B cell (primary cell): ENCODE measurements at regions not wholly inside any gene's neighbourhood (a gene's known extent, or its start where the extent isn't known, plus 50 kb on each side); places are given as distances from the start of the nearest gene placed in this dataset.
"Not testable (repeated sequence)": the region's sequence is repeated elsewhere in the genome, so short reads cannot be mapped to it uniquely, and the experiment has no call there.

Source experiments
- ATAC-seq: fragments of 200-7000 bp; cut with Tn5 transposase; one replicate; pipeline ENCODE4 v1.10.0; 2021; ENCODE audit warnings: low read depth, mild to moderate bottlenecking, moderate number of reproducible peaks, moderate library complexity
- CTCF ChIA-PET: fragments of 350-600 bp; sonication (Branson Sonifier 250); formaldehyde crosslinking; loops from one replicate; lab custom pipeline; 2021; ENCODE audit warnings: antibody characterized with exemption, inconsistent platforms; lab: Charles Lee
- POLR2A ChIA-PET: fragments of 350-600 bp; sonication (Branson Sonifier 250); formaldehyde crosslinking; loops from one replicate; lab custom pipeline; 2021; ENCODE audit warnings: antibody characterized with exemption; lab: Charles Lee
- DNase-seq: peaks from one replicate; pipeline ENCODE4 v3.0.0; 2013
- H2AFZ ChIP-seq: 2 replicates; pipeline ENCODE4 v1.6.1; 2012; ENCODE audit warnings: mild to moderate bottlenecking, low read depth, low read length; ENCODE audit not compliant: insufficient read depth, poor library complexity, severe bottlenecking
- H3K27ac ChIP-seq, 2 donors: 1 replicate in 1 of 2; 2 replicates in 1 of 2; pipeline ENCODE4 v1.5.1; 2012 to 2013; ENCODE audit warnings: low read length in 2 of 2, mild to moderate bottlenecking in 2 of 2, moderate library complexity in 1 of 2
- H3K27me3 ChIP-seq, 4 experiments: fragments of 200-600 bp in 1 of 4; sonication (generic) in 1 of 4; replicated peaks in 1 of 4; 1 replicate in 2 of 4; 2 replicates in 2 of 4; pipeline versions ENCODE4 v1.6.1 to v1.7.0; 2013 to 2016; ENCODE audit warnings: low read length in 3 of 4, mild to moderate bottlenecking in 2 of 4, mixed read lengths in 1 of 4, moderate library complexity in 1 of 4; ENCODE audit not compliant: insufficient read depth in 4 of 4, control insufficient read depth in 3 of 4; ENCODE audit errors: control extremely low read depth in 1 of 4
- H3K36me3 ChIP-seq, 2 experiments: replicated peaks in 1 of 2; 1 replicate in 1 of 2; 2 replicates in 1 of 2; pipeline versions ENCODE4 v1.6.1 to v1.7.1; 2013; ENCODE audit warnings: low read length in 1 of 2; ENCODE audit not compliant: insufficient read depth in 2 of 2, control insufficient read depth in 1 of 2; ENCODE audit errors: control extremely low read depth in 1 of 2, extremely low read depth in 1 of 2
- H3K4me1 ChIP-seq, 2 donors: fragments of 200-600 bp in 1 of 2; sonication (generic) in 1 of 2; 1 replicate in 1 of 2; 2 replicates in 1 of 2; pipeline versions ENCODE4 v1.5.1 to v1.6.1; 2013 to 2017; ENCODE audit warnings: low read length in 2 of 2; ENCODE audit not compliant: control insufficient read depth in 2 of 2, insufficient read depth in 2 of 2
- H3K4me2 ChIP-seq: replicated peaks from 2 replicates; pipeline ENCODE3; 2012; ENCODE audit warnings: mild to moderate bottlenecking, low read depth, low read length; ENCODE audit not compliant: poor library complexity, severe bottlenecking
- H3K4me3 ChIP-seq, 5 experiments: fragments of 200-600 bp in 1 of 5; sonication (generic) in 1 of 5; 1 replicate in 3 of 5; 2 replicates in 2 of 5; pipeline versions ENCODE4 v1.5.1 to v1.7.0; 2011 to 2016; ENCODE audit warnings: low read length in 4 of 5, mild to moderate bottlenecking in 4 of 5, low read depth in 2 of 5, control low read depth in 1 of 5, moderate library complexity in 1 of 5; ENCODE audit not compliant: insufficient read depth in 1 of 5; ENCODE audit errors: control extremely low read depth in 1 of 5, extremely low read depth in 1 of 5
- H3K79me2 ChIP-seq: fragments of 200-600 bp; sonication (generic); one replicate; pipeline ENCODE4 v1.6.0; 2016; ENCODE audit warnings: low read length; ENCODE audit not compliant: control insufficient read depth, insufficient read depth
- H3K9ac ChIP-seq: fragments of 200-600 bp; sonication (generic); 2 replicates; pipeline ENCODE4 v1.6.1; 2017; ENCODE audit warnings: mild to moderate bottlenecking, low read length, moderate library complexity
- H3K9me3 ChIP-seq, 3 donors: one replicate each; pipeline versions ENCODE4 v1.6.1 to v1.7.1; 2013; ENCODE audit warnings: low read length in 2 of 3; ENCODE audit not compliant: control insufficient read depth in 2 of 3, insufficient read depth in 1 of 3; ENCODE audit errors: control extremely low read depth in 1 of 3
- H4K20me1 ChIP-seq: 2 replicates; pipeline ENCODE4 v1.6.0; 2012; ENCODE audit warnings: mild to moderate bottlenecking, low read length; ENCODE audit not compliant: insufficient read depth, control insufficient read depth, poor library complexity, severe bottlenecking
- H3K27ac Mint-ChIP-seq: one replicate; pipeline ENCODE4 v1.8.0; 2021; ENCODE audit warnings: mixed read lengths
- H3K27me3 Mint-ChIP-seq: one replicate; pipeline ENCODE4 v1.8.0; 2021; ENCODE audit warnings: mixed read lengths
- H3K4me1 Mint-ChIP-seq: one replicate; pipeline ENCODE4 v1.8.0; 2021; ENCODE audit warnings: mixed read lengths
- H3K4me3 Mint-ChIP-seq: one replicate; pipeline ENCODE4 v1.8.0; 2021; ENCODE audit warnings: mixed read lengths
- H3K9me3 Mint-ChIP-seq: one replicate; pipeline ENCODE4 v1.8.0; 2022; ENCODE audit warnings: mixed read lengths; ENCODE audit not compliant: insufficient read depth
- EZH2 ChIP-seq: IDR thresholded peaks from 2 replicates; pipeline ENCODE4 v1.6.1; 2012; ENCODE audit warnings: borderline replicate concordance, low read depth, mild to moderate bottlenecking, moderate library complexity, low read length; ENCODE audit not compliant: insufficient read depth, poor library complexity, severe bottlenecking
- WGBS: methylation state at CpG from one replicate; pipeline ENCODE4 v1.1.5; 2013; ENCODE audit warnings: missing lambda C conversion rate; ENCODE audit not compliant: insufficient coverage; 5-methylcytosine and 5-hydroxymethylcytosine counted together
- intact Hi-C: fragments of 100-400 bp; cut with micrococcal nuclease; formaldehyde crosslinking; loops from one replicate; pipeline ENCODE4 v1.10.0; 2022
- TF ChIP-seq, protein P1 (sequence below): fragments of 200-600 bp; IDR thresholded peaks from one replicate; pipeline ENCODE4 v1.8.0; 2022; ENCODE audit warnings: antibody characterized with exemption, mild to moderate bottlenecking

- no peaks in the 10 kb centered on the region for H3K27me3 Mint-ChIP-seq
- intact Hi-C loops: no loop called here
- no peak overlapping the region for H3K27ac Mint-ChIP-seq
- peaks cover 9% of the 10 kb centered on the region for H3K9me3 Mint-ChIP-seq
- ChIA-PET CTCF (no interaction called here), POLR2A (no interaction called here)
- no peak overlapping the region for H3K9ac ChIP-seq
- no peaks in the 10 kb centered on the region for H3K79me2 ChIP-seq
- no peak overlapping the region for H3K4me3 Mint-ChIP-seq
- H3K4me1 ChIP-seq: no peaks in the 10 kb centered on the region
- ATAC-seq (no peak), DNase-seq (no peak)
- no peak for TF ChIP-seq EZH2
- TF ChIP-seq, protein P1, sequence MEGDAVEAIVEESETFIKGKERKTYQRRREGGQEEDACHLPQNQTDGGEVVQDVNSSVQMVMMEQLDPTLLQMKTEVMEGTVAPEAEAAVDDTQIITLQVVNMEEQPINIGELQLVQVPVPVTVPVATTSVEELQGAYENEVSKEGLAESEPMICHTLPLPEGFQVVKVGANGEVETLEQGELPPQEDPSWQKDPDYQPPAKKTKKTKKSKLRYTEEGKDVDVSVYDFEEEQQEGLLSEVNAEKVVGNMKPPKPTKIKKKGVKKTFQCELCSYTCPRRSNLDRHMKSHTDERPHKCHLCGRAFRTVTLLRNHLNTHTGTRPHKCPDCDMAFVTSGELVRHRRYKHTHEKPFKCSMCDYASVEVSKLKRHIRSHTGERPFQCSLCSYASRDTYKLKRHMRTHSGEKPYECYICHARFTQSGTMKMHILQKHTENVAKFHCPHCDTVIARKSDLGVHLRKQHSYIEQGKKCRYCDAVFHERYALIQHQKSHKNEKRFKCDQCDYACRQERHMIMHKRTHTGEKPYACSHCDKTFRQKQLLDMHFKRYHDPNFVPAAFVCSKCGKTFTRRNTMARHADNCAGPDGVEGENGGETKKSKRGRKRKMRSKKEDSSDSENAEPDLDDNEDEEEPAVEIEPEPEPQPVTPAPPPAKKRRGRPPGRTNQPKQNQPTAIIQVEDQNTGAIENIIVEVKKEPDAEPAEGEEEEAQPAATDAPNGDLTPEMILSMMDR: no peak
- H3K4me2 ChIP-seq: no peak overlapping the region
- no peaks in the 10 kb centered on the region for H3K4me1 Mint-ChIP-seq
- no peaks in the 10 kb centered on the region for H3K27me3 ChIP-seq
- no peak overlapping the region for H3K27ac ChIP-seq
- H3K4me3 ChIP-seq: no peak overlapping the region
- no peak overlapping the region for H2AFZ ChIP-seq
- H4K20me1 ChIP-seq: no peaks in the 10 kb centered on the region
- H3K9me3 ChIP-seq: peaks cover 0 to 4% (median 0%) of the 10 kb centered on the region in 3 donors
- no peaks in the 10 kb centered on the region for H3K36me3 ChIP-seq
- 100% methylated on average over 4 of the region's 6 CpGs for WGBS
Observed at GRCh38 chr3:137588871-137589270, 175.2 kb upstream of the SOX14 start.

- no CpG with 5 or more reads among the region's 4 CpGs for WGBS
- DNase-seq, H2AFZ ChIP-seq, H3K4me1 ChIP-seq, H3K27ac Mint-ChIP-seq, H3K4me3 ChIP-seq, ATAC-seq, CTCF ChIA-PET, H3K27me3 Mint-ChIP-seq, H3K9me3 ChIP-seq, H3K27ac ChIP-seq, H3K9ac ChIP-seq, H3K36me3 ChIP-seq, H3K4me1 Mint-ChIP-seq, POLR2A ChIA-PET, intact Hi-C loops, H3K27me3 ChIP-seq, H3K79me2 ChIP-seq, H4K20me1 ChIP-seq, H3K9me3 Mint-ChIP-seq, H3K4me2 ChIP-seq, H3K4me3 Mint-ChIP-seq: not testable (repeated sequence)
Observed at GRCh38 chr3:137595415-137595814, 168.7 kb upstream of the SOX14 start.
